ENCODE measurements at regions not wholly inside any gene's neighbourhood (a gene's known extent, or its start where the extent isn't known, plus 50 kb on each side); places are given as distances from the start of the nearest gene placed in this dataset.

GRCh38 chr14:62592877-62593276 lies 452.4 kb downstream of the KCNH5 start:
- no peak for TF ChIP-seq SP1 (IDR thresholded peaks at IDR 0.05)
- TF ChIP-seq CTCF (IDR thresholded peaks at IDR 0.05; ENCODE audit: low read depth, low read length, missing input control): no peak
- TF ChIP-seq NR2F2 (IDR thresholded peaks at IDR 0.05): no peak
- TF ChIP-seq FOXA1 (IDR thresholded peaks at IDR 0.05): no peak
- TF ChIP-seq REST (IDR thresholded peaks at IDR 0.05): no peak
- no peak for TF ChIP-seq YY1 (IDR thresholded peaks at IDR 0.05)
- no peak for TF ChIP-seq GABPA (IDR thresholded peaks at IDR 0.05 in 1 of 2, conservative IDR thresholded peaks at IDR 0.05 in 1 of 2)
- no peak for TF ChIP-seq TAF1 (conservative IDR thresholded peaks at IDR 0.05)
- no peak for TF ChIP-seq ZBTB33 (IDR thresholded peaks at IDR 0.05)
- TF ChIP-seq RAD21 (IDR thresholded peaks at IDR 0.05): no peak
- TF ChIP-seq, protein P1, sequence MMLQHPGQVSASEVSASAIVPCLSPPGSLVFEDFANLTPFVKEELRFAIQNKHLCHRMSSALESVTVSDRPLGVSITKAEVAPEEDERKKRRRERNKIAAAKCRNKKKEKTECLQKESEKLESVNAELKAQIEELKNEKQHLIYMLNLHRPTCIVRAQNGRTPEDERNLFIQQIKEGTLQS (IDR thresholded peaks at IDR 0.05): no peak
- TF ChIP-seq EGR1 (IDR thresholded peaks at IDR 0.05; ENCODE audit: low read depth in 2 of 2): no peak
- TF ChIP-seq RXRA (IDR thresholded peaks at IDR 0.05): no peak
